GM19397 (cell line): ENCODE measurements at regions not wholly inside any gene's neighbourhood (a gene's known extent, or its start where the extent isn't known, plus 50 kb on each side); places are given as distances from the start of the nearest gene placed in this dataset.

Experiments used
- ATAC-seq: cut with Tn5 transposase; IDR thresholded peaks from one replicate; pipeline ENCODE4 v1.9.1; 2021; ENCODE audit warnings: mild to moderate bottlenecking, moderate library complexity; ENCODE audit not compliant: unreplicated experiment

DNA sequence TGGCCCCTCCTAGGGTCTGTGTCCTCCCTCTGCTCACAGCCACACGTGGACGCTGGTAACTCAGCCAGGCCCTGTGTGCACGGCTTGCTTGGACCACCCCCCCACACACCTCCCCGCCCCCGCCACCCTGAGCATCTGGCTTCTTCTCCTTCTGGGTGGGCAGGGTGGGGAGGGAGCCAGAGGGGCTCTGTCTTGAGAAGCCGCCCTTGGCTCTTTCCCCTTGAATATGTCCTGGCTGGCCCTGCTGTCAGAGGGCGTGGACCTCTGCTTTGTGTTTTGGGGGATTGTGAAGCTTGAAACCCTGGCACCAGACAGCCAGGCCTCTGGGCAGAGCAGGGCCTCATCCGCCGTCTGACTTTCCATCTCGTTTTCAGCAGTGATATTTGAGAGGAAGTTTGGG lies 72.1 kb downstream of the GLI2 start:
- ATAC-seq: no peak

- no peak for ATAC-seq
Observed at GRCh38 chr2:120809151-120809550, 73.5 kb downstream of the GLI2 start.

- no peak for ATAC-seq
Observed at GRCh38 chr2:120809609-120810440, 74.2 kb downstream of the GLI2 start.

DNA sequence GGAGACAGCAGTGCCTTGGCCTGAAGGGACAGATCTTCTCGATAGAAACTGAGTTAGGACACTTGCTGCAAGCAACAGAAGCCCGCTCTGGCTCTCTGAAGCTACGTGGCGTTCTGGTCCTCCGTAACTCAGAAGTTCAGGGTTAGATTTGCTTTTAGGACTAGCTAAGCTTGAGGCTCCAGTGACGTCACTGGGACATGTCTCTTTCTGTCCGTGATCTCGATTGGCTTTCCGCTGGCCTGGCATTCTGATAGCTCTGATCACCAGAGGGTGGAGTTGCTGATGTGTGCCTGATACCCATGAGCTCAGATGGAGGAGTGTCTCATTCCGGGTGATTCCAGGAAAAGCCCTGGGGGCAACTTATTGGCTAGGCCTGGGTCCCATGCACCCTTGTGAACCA lies 75.0 kb downstream of the GLI2 start:
- ATAC-seq: no peak

GRCh38 chr2:120812866-120813265 lies 77.2 kb downstream of the GLI2 start:
- no peak for ATAC-seq

- ATAC-seq: no peak
Observed at GRCh38 chr2:120814352-120814751, 78.7 kb downstream of the GLI2 start.

GRCh38 chr2:120815292-120815691 lies 79.6 kb downstream of the GLI2 start:
- no peak for ATAC-seq

DNA sequence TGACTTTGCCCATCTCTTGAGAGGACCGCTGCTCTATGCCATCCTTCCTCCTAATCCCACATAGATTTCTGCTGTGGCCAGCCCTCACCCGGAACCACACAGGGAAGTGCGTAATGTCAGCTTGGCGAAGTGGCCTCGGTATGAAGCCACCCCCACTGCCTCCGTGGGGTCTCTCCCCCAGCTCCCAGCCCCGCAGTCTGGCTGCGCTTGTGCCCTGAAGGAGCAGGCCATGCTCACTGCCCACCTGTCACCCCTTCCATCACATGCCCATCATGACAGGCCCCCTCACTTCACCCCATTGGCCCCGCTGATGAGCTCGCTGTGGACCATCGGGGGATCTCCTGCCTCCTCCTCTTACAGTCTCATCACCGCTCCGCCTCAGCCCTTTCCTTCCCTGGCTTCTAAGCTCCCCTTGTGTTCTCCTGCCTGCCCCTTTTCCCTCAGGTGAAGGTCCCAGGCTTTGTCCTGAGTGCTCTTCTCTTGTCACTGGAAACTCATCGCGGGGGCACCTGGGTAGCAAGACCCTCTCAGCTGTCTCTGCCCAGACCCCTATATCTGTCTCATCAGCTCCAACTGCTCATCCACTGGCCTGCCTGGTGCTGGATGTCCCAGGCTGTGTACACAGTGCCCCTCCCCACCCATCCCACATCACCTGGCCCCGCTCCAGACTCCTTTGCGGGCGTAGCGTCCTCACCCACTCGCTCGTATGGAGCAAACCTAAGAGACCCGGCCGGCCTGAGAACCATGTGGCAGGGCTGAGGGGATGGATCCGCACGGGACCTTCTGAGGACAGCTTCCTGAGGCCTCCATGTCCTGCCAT lies 81.7 kb downstream of the GLI2 start:
- no peak for ATAC-seq

- ATAC-seq: no peak
Observed at GRCh38 chr2:120817956-120818325, 82.3 kb downstream of the GLI2 start.

- ATAC-seq: no peak
Observed at GRCh38 chr2:120818441-120818920, 82.8 kb downstream of the GLI2 start.

- ATAC-seq: no peak
Observed at GRCh38 chr2:120819720-120820210, 84.1 kb downstream of the GLI2 start.

DNA sequence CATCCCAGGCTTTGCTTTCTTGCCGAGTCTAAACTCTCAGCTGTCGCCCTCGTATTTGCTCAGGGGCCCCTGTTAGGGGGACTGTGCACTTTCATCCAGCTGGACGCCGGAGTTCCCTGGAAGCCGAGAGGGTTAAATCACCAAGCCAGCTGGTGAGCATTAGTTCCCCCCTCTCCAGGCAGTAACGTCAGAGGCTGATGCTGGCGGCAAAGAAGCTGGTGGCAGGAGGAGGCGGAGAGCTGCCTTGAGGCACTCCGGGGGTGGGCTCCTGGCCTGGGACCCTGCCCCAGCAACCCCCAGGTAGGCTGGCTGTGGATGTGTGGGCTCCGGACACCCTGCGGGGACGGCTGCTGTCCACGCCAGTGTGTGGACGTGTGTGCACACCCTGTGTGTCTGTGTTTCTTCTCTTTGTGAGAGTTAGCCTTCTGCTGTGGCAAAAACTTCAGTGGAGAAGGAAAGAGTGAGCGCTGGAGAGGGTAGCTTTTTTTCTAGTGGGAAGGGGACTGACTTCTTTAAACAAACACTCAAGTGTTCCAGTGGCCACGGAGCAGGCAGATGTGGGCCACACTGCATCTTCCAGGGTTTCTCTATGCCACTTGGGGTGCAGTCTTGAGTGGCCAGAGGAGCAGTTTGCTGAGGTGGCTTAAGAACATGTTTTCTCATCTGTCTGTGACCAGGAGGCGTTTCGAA lies 84.7 kb downstream of the GLI2 start:
- ATAC-seq: no peak

GRCh38 chr2:120820953-120821279 lies 85.2 kb downstream of the GLI2 start:
- no peak for ATAC-seq

DNA sequence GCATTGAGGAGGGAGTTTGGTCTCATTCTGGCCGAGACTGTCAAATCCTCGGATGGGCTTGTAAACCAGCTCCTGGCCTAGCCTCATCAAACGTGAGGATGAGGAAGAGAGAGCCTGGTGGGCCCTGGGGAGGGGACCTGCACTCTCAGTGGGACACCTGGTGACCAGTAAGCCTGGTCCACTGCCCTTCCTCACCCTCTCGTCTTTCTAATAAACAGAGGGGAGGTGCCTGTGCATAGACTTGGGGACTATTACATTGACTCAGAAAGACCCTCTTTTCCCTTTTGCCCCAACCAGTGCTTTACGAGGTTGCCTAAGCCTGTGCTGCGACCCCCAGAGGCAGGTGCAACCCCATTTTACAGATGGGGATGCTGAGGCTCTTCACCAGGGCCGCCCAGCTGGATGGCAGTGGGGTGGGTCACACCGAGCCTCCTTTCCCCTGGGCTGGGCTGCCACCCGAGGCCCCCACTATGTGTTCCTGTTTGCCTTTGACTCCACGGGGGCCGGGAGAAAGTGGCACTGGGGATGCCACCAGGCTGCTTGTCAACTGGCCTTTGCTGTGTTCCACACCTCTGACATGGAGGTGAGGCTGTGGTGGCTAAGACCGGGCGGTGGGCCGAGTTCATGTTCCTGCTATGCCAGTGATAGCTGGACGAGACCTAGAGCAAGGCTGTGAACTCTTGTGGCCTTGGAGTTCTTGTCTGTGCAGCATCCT lies 85.9 kb downstream of the GLI2 start:
- ATAC-seq: no peak

DNA sequence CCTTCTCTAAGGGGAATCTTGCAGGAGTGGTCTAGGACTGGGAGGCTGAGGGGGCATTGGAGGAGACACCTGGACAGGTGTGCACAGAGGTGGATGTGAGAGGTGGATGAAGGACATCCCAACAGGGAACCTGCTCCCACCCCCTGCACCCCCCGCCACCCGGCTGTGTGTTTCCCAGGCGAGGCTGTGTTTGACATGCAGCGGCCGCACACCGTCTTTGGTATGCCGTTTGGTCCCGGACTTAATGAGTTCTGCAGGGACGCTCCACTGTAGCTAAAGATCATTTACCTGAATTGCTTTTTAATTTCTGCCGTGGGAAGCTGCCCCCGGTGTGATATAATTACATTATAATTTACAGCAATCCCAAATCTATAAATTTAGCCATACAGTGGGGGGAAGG lies 87.3 kb downstream of the GLI2 start:
- ATAC-seq: no peak

- ATAC-seq: no peak
Observed at GRCh38 chr2:120823551-120823950, 87.9 kb downstream of the GLI2 start.

DNA sequence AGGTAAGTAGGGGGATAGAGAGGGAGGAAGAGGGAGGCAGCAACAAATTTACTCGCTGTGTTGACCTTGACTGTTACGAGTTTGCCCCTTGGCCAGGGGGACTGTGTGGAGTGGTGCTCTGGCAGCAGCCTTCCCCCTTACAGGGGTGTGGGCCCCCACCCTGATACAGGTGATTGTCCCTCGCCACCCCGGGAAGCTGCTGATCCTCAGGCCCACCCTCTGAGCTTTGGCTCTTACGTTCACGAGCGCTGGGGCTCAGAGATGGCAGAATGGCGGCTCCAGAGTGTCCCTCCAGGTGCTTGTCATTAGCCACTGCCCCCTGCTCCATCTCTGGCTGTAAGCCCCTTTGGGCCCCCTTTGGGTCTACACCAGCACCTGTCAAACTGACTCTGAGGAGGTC lies 88.6 kb downstream of the GLI2 start:
- no peak for ATAC-seq

GRCh38 chr2:120825370-120826259 lies 89.9 kb downstream of the GLI2 start:
- no peak for ATAC-seq

GRCh38 chr2:120826260-120826648 lies 90.6 kb downstream of the GLI2 start:
- ATAC-seq: no peak
